Adrenal gland (tissue), 9 donors: ENCODE measurements at regions not wholly inside any gene's neighbourhood (a gene's known extent, or its start where the extent isn't known, plus 50 kb on each side); places are given as distances from the start of the nearest gene placed in this dataset.

Experiments used
- DNase-seq, 7 donors: peaks; one replicate each; pipeline ENCODE4 v3.0.0-alpha.2; 2019 to 2020
- H3K27ac ChIP-seq, 5 donors: fragments of 200-600 bp; sonication (generic) in 4 of 5; 1 replicate in 3 of 5; 2 replicates in 2 of 5; pipeline versions ENCODE4 v1.5.1 to v1.8.0; 2016 to 2020; ENCODE audit warnings: mild to moderate bottlenecking in 1 of 5
- H3K27me3 ChIP-seq: fragments of 200-600 bp; 2 replicates; pipeline ENCODE4 v1.8.0; 2021
- H3K36me3 ChIP-seq, 2 donors: fragments of 200-600 bp; replicated peaks in 1 of 2; 1 replicate in 1 of 2; 2 replicates in 1 of 2; pipeline versions ENCODE4 v1.5.1 to v1.8.0; 2018 to 2022
- H3K4me1 ChIP-seq, 2 donors: fragments of 200-600 bp; replicated peaks in 1 of 2; 1 replicate in 1 of 2; 2 replicates in 1 of 2; pipeline versions ENCODE4 v1.5.1 to v1.8.0; 2018 to 2021
- H3K4me3 ChIP-seq, 4 donors: fragments of 200-600 bp; sonication (generic) in 3 of 4; one replicate each; pipeline ENCODE4 v1.5.1; 2016 to 2018
- H3K9me3 ChIP-seq, 3 donors: fragments of 200-600 bp; sonication (generic) in 1 of 3; replicated peaks in 1 of 3; 1 replicate in 2 of 3; 2 replicates in 1 of 3; pipeline versions ENCODE4 v1.5.1 to v1.8.0; 2016 to 2021
- POLR2A ChIP-seq, 2 donors: fragments of 450-650 bp; IDR thresholded peaks; one replicate each; pipeline ENCODE4 v1.6.1; 2017; ENCODE audit warnings: antibody characterized with exemption in 2 of 2, mild to moderate bottlenecking in 2 of 2, moderate library complexity in 1 of 2
- WGBS, 4 donors: extraction: QIAGEN DNeasy Blood & Tissue Kit in 2 of 4; methylation state at CpG; one replicate each; pipeline versions ENCODE4 v1.1.5 to v1.1.7; 2013 to 2017; 5-methylcytosine and 5-hydroxymethylcytosine counted together
- intact Hi-C, 2 donors: fragments of 100-400 bp; cut with DNase I; formaldehyde crosslinking; loops; one replicate each; pipeline versions ENCODE4 v1.14.1 to v1.15.0; 2022 to 2023
- TF ChIP-seq, protein P1 (sequence below), 6 experiments: fragments of 450-650 bp in 4 of 6; fragments of 200-600 bp in 2 of 6; sonication (generic) in 1 of 6; IDR thresholded peaks; 1 replicate in 5 of 6; 2 replicates in 1 of 6; pipeline versions ENCODE4 v1.5.1 to v1.8.0; 2016 to 2021; ENCODE audit warnings: antibody characterized with exemption in 6 of 6, mild to moderate bottlenecking in 2 of 6, moderate library complexity in 1 of 6
- donor health status: healthy with polysubstance abuse.
- donor health status: Bipolar disorder and iron deficiency.
- donor health status: DM: yes; HTN: yes; CAD: no.
- donor health status: DM: no; HTN: no; CAD: no.
- donor health status: DM: no; HTN: no; CAD: no.

DNA sequence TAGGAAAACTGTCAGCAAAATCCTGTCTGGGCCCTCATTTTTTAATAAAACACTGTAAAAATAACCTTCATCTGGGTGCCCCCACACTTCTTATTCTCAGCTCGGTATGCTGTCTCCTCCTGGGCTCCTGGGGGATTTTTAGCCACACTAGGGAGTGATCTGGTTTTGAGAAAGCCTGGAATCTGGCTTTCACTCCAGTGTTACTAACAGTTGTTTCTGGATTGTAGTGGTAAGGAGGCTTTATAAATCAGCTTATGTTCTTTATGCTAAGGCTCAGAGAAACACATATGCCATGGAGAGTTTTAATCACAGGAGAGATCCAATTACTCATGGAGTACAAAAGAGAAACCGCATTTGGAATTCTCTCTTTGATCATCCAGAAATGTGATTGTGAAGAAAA, 744.3 kb upstream of the SOX11 start:
- intact Hi-C loops, result no loop called here
- H3K27me3 ChIP-seq, result no peaks in the 10 kb centered on the region
- no peaks in the 10 kb centered on the region for H3K4me1 ChIP-seq
- TF ChIP-seq, protein P1, sequence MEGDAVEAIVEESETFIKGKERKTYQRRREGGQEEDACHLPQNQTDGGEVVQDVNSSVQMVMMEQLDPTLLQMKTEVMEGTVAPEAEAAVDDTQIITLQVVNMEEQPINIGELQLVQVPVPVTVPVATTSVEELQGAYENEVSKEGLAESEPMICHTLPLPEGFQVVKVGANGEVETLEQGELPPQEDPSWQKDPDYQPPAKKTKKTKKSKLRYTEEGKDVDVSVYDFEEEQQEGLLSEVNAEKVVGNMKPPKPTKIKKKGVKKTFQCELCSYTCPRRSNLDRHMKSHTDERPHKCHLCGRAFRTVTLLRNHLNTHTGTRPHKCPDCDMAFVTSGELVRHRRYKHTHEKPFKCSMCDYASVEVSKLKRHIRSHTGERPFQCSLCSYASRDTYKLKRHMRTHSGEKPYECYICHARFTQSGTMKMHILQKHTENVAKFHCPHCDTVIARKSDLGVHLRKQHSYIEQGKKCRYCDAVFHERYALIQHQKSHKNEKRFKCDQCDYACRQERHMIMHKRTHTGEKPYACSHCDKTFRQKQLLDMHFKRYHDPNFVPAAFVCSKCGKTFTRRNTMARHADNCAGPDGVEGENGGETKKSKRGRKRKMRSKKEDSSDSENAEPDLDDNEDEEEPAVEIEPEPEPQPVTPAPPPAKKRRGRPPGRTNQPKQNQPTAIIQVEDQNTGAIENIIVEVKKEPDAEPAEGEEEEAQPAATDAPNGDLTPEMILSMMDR (IDR thresholded peaks at IDR 0.05), result no peak
- TF ChIP-seq POLR2A (IDR thresholded peaks at IDR 0.05), result no peak
- no peaks in the 10 kb centered on the region for H3K9me3 ChIP-seq
- H3K36me3 ChIP-seq, result no peaks in the 10 kb centered on the region
- no peak for DNase-seq
- WGBS, 4 donors, result 60 to 67% (median 64%) methylated on average over 2 of the region's 2 CpGs
- no peak overlapping the region for H3K4me3 ChIP-seq
- H3K27ac ChIP-seq, result no peak overlapping the region

GRCh38 chr2:4951368-4951767, 740.8 kb upstream of the SOX11 start:
- intact Hi-C loops, result no loop called here

GRCh38 chr2:4959219-4959618, 733.0 kb upstream of the SOX11 start:
- intact Hi-C loops, result no loop called here
- 50 to 89% (median 75%) methylated on average over 1 of the region's 1 CpG for WGBS, 4 donors
- no peaks in the 10 kb centered on the region for H3K9me3 ChIP-seq
- DNase-seq, result no peak
- no peaks in the 10 kb centered on the region for H3K4me1 ChIP-seq
- no peaks in the 10 kb centered on the region for H3K27me3 ChIP-seq
- TF ChIP-seq POLR2A (IDR thresholded peaks at IDR 0.05), result no peak
- H3K36me3 ChIP-seq, result no peaks in the 10 kb centered on the region
- no peak overlapping the region for H3K4me3 ChIP-seq
- H3K27ac ChIP-seq, result no peak overlapping the region

More at GRCh38 chr2:4951368-4951767, 740.8 kb upstream of the SOX11 start:
- no peak overlapping the region for H3K27ac ChIP-seq
- H3K27me3 ChIP-seq, result no peaks in the 10 kb centered on the region
- H3K9me3 ChIP-seq, result no peaks in the 10 kb centered on the region
- TF ChIP-seq POLR2A (IDR thresholded peaks at IDR 0.05), result no peak
- TF ChIP-seq, protein P1 (IDR thresholded peaks at IDR 0.05), result no peak
- WGBS, 4 donors, result 87 to 94% (median 92%) methylated on average over 4 of the region's 4 CpGs
- no peak for DNase-seq
- no peaks in the 10 kb centered on the region for H3K36me3 ChIP-seq
- no peaks in the 10 kb centered on the region for H3K4me1 ChIP-seq
- no peak overlapping the region for H3K4me3 ChIP-seq

- Histone ChIP-seq H3K9me3 (no peaks in the 10 kb centered on the region), H3K27ac (no peak overlapping the region)
- WGBS, 4 donors, result 48 to 67% (median 57%) methylated on average over 3 of the region's 3 CpGs
Observed at GRCh38 chr2:4962419-4962818, 729.8 kb upstream of the SOX11 start.

GRCh38 chr2:4963106-4963505, 729.1 kb upstream of the SOX11 start:
- TF ChIP-seq, protein P1 (IDR thresholded peaks at IDR 0.05), result no peak
- no peak for TF ChIP-seq POLR2A (IDR thresholded peaks at IDR 0.05)
- no peaks in the 10 kb centered on the region for H3K9me3 ChIP-seq
- no peak for DNase-seq
- H3K36me3 ChIP-seq, result no peaks in the 10 kb centered on the region
- no peak overlapping the region for H3K27ac ChIP-seq
- no peaks in the 10 kb centered on the region for H3K27me3 ChIP-seq
- no peak overlapping the region for H3K4me3 ChIP-seq
- intact Hi-C loops, result no loop called here
- WGBS, 4 donors, result 83 to 92% (median 86%) methylated on average over 1 of the region's 1 CpG
- H3K4me1 ChIP-seq, result no peaks in the 10 kb centered on the region

More at GRCh38 chr2:4962419-4962818, 729.8 kb upstream of the SOX11 start:
- Histone ChIP-seq H3K4me1 (no peaks in the 10 kb centered on the region), H3K36me3 (no peaks in the 10 kb centered on the region), H3K4me3 (no peak overlapping the region), H3K27me3 (no peaks in the 10 kb centered on the region)
- TF ChIP-seq POLR2A (IDR thresholded peaks at IDR 0.05), result no peak
- TF ChIP-seq, protein P1 (IDR thresholded peaks at IDR 0.05), result no peak
- intact Hi-C loops, result no loop called here
- DNase-seq, result no peak
